ENCODE measurements at regions not wholly inside any gene's neighbourhood (a gene's known extent, or its start where the extent isn't known, plus 50 kb on each side); places are given as distances from the start of the nearest gene placed in this dataset.

- no peak for TF ChIP-seq FOXM1 (IDR thresholded peaks at IDR 0.05; ENCODE audit: borderline replicate concordance, low read depth)
Measured at GRCh38 chr1:219784660-219785381, 143.5 kb downstream of the SLC30A10 start.

GRCh38 chr1:219783605-219784235 is 144.6 kb downstream of the SLC30A10 start:
- TF ChIP-seq NFIC (IDR thresholded peaks at IDR 0.05) (no peak), USF1 (IDR thresholded peaks at IDR 0.05) (no peak), FOXM1 (IDR thresholded peaks at IDR 0.05; ENCODE audit: borderline replicate concordance, low read depth) (no peak), RAD21 (IDR thresholded peaks at IDR 0.05; ENCODE audit: low read depth) (no peak), CEBPB (IDR thresholded peaks at IDR 0.05) (no peak), TAF1 (IDR thresholded peaks at IDR 0.05; ENCODE audit: low read depth) (no peak), YY1 (IDR thresholded peaks at IDR 0.05; ENCODE audit: low read depth) (no peak)

- no peak for TF ChIP-seq FOXM1 (IDR thresholded peaks at IDR 0.05; ENCODE audit: borderline replicate concordance, low read depth)
- TF ChIP-seq TEAD4 (IDR thresholded peaks at IDR 0.05), result no peak
- TF ChIP-seq TCF12 (IDR thresholded peaks at IDR 0.05; ENCODE audit: low read depth), result no peak
- no peak for TF ChIP-seq EP300 (IDR thresholded peaks at IDR 0.05; ENCODE audit: borderline replicate concordance)
- no peak for TF ChIP-seq NFIC (IDR thresholded peaks at IDR 0.05)
- no peak for TF ChIP-seq TAF1 (IDR thresholded peaks at IDR 0.05; ENCODE audit: low read depth)
- TF ChIP-seq RAD21 (IDR thresholded peaks at IDR 0.05; ENCODE audit: low read depth), result no peak
- TF ChIP-seq YY1 (IDR thresholded peaks at IDR 0.05; ENCODE audit: low read depth), result no peak
- no peak for TF ChIP-seq CREB1 (IDR thresholded peaks at IDR 0.05; ENCODE audit: low read depth)
- TF ChIP-seq MAX (IDR thresholded peaks at IDR 0.05), result no peak
- no peak for TF ChIP-seq USF1 (IDR thresholded peaks at IDR 0.05)
- TF ChIP-seq REST (IDR thresholded peaks at IDR 0.05; ENCODE audit: low read depth), result no peak
- no peak for TF ChIP-seq CEBPB (IDR thresholded peaks at IDR 0.05)
- TF ChIP-seq EGR1 (IDR thresholded peaks at IDR 0.05), result no peak
- no peak for TF ChIP-seq ZBTB7A (IDR thresholded peaks at IDR 0.05; ENCODE audit: low read depth)
Measured at GRCh38 chr1:219782929-219783328, 145.4 kb downstream of the SLC30A10 start.

- no peak for TF ChIP-seq ZBTB7A (IDR thresholded peaks at IDR 0.05; ENCODE audit: low read depth)
- TF ChIP-seq EGR1 (IDR thresholded peaks at IDR 0.05), result no peak
- no peak for TF ChIP-seq EP300 (IDR thresholded peaks at IDR 0.05; ENCODE audit: borderline replicate concordance)
- no peak for TF ChIP-seq CREB1 (IDR thresholded peaks at IDR 0.05; ENCODE audit: low read depth)
- no peak for TF ChIP-seq RAD21 (IDR thresholded peaks at IDR 0.05; ENCODE audit: low read depth)
- TF ChIP-seq REST (IDR thresholded peaks at IDR 0.05; ENCODE audit: low read depth), result no peak
- TF ChIP-seq FOXM1 (IDR thresholded peaks at IDR 0.05; ENCODE audit: borderline replicate concordance, low read depth), result no peak
- TF ChIP-seq MAX (IDR thresholded peaks at IDR 0.05), result no peak
- no peak for TF ChIP-seq YY1 (IDR thresholded peaks at IDR 0.05; ENCODE audit: low read depth)
- no peak for TF ChIP-seq TCF12 (IDR thresholded peaks at IDR 0.05; ENCODE audit: low read depth)
- no peak for TF ChIP-seq TEAD4 (IDR thresholded peaks at IDR 0.05)
- TF ChIP-seq CEBPB (IDR thresholded peaks at IDR 0.05), result no peak
- no peak for TF ChIP-seq USF1 (IDR thresholded peaks at IDR 0.05)
- TF ChIP-seq NFIC (IDR thresholded peaks at IDR 0.05), result no peak
- TF ChIP-seq TAF1 (IDR thresholded peaks at IDR 0.05; ENCODE audit: low read depth), result no peak
Measured at GRCh38 chr1:219782311-219782710, 146.0 kb downstream of the SLC30A10 start.

- no peak for TF ChIP-seq TAF1 (IDR thresholded peaks at IDR 0.05; ENCODE audit: low read depth)
- TF ChIP-seq REST (IDR thresholded peaks at IDR 0.05; ENCODE audit: low read depth), result no peak
- no peak for TF ChIP-seq FOXM1 (IDR thresholded peaks at IDR 0.05; ENCODE audit: borderline replicate concordance, low read depth)
- no peak for TF ChIP-seq MAX (IDR thresholded peaks at IDR 0.05)
- no peak for TF ChIP-seq TEAD4 (IDR thresholded peaks at IDR 0.05)
- no peak for TF ChIP-seq EP300 (IDR thresholded peaks at IDR 0.05; ENCODE audit: borderline replicate concordance)
- no peak for TF ChIP-seq ZBTB7A (IDR thresholded peaks at IDR 0.05; ENCODE audit: low read depth)
- no peak for TF ChIP-seq EGR1 (IDR thresholded peaks at IDR 0.05)
- no peak for TF ChIP-seq RAD21 (IDR thresholded peaks at IDR 0.05; ENCODE audit: low read depth)
- TF ChIP-seq USF1 (IDR thresholded peaks at IDR 0.05), result no peak
- TF ChIP-seq CREB1 (IDR thresholded peaks at IDR 0.05; ENCODE audit: low read depth), result no peak
- no peak for TF ChIP-seq TCF12 (IDR thresholded peaks at IDR 0.05; ENCODE audit: low read depth)
- TF ChIP-seq YY1 (IDR thresholded peaks at IDR 0.05; ENCODE audit: low read depth), result no peak
- TF ChIP-seq NFIC (IDR thresholded peaks at IDR 0.05), result no peak
- no peak for TF ChIP-seq CEBPB (IDR thresholded peaks at IDR 0.05)
Measured at GRCh38 chr1:219781491-219781890, 146.9 kb downstream of the SLC30A10 start.
